ENCODE measurements at regions not wholly inside any gene's neighbourhood (a gene's known extent, or its start where the extent isn't known, plus 50 kb on each side); places are given as distances from the start of the nearest gene placed in this dataset.

DNA sequence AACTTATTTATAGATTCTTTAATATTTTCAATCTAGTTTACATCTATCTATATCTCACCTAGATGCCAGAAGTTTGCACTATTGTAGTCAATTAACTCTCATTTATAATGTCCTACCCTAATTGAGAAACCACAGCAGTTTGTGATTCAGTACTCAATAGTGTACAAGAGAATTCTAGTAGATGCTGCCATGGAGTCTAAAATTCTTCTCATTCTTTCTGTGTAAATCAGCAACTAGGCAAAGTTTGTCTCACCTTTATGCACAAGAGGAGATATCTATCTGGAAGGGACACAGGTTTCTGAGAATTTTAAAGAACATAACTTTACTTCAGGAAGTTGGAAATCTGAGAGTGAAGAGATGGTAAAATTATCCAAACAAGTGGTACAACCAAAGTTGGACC, 173.0 kb upstream of the FBXL7 start:
- no peak overlapping the region for H2BK120ac ChIP-seq (ENCODE audit: insufficient read depth, low read length, poor library complexity)
- no peak overlapping the region for H2BK5ac ChIP-seq (ENCODE audit: low read depth, low read length, poor library complexity)
- H2AK5ac ChIP-seq (ENCODE audit: low read length), result no peak overlapping the region
- H3K27ac ChIP-seq (ENCODE audit: low read depth, low read length), result no peak overlapping the region
- H3K4ac ChIP-seq (ENCODE audit: low read depth, low read length), result no peak overlapping the region
- no peak overlapping the region for H4K8ac ChIP-seq (ENCODE audit: low read depth, low read length)
- no peak overlapping the region for H3K23ac ChIP-seq (ENCODE audit: low read length)
- no peak overlapping the region for H2BK12ac ChIP-seq (ENCODE audit: low read length)
- DNase-seq, result peak; percentile 20 to 82
- no peak overlapping the region for H3K4me2 ChIP-seq (ENCODE audit: low read length)
- H3K36me3 ChIP-seq (ENCODE audit: control insufficient read depth in 1 of 2, insufficient read depth in 2 of 2, low read length in 2 of 2), result no peaks in the 10 kb centered on the region
- H3K79me2 ChIP-seq (ENCODE audit: control insufficient read depth, insufficient read depth, low read length, poor library complexity), result no peaks in the 10 kb centered on the region
- no peak overlapping the region for H4K91ac ChIP-seq (ENCODE audit: low read depth, low read length)
- no peak overlapping the region for H3K4me3 ChIP-seq (ENCODE audit: low read depth, low read length)
- H2AFZ ChIP-seq (ENCODE audit: insufficient read depth, low read length, poor library complexity), result no peak overlapping the region
- no peaks in the 10 kb centered on the region for H3K27me3 ChIP-seq (ENCODE audit: insufficient read depth, low read length)
- no peaks in the 10 kb centered on the region for H3K9me3 ChIP-seq (ENCODE audit: insufficient read depth, low read depth, low read length)
- no peak overlapping the region for H3K18ac ChIP-seq (ENCODE audit: low read length)
- H3K14ac ChIP-seq (ENCODE audit: low read length), result no peak overlapping the region
- H4K12ac ChIP-seq (ENCODE audit: low read depth, low read length), result no peak overlapping the region
- no peaks in the 10 kb centered on the region for H3K79me1 ChIP-seq (ENCODE audit: low read length)
- peaks cover 0 to 4% of the 10 kb centered on the region in 2 experiments for H3K4me1 ChIP-seq (ENCODE audit: control insufficient read depth in 1 of 2, insufficient read depth in 2 of 2, low read length in 2 of 2)
- H3K9ac ChIP-seq (ENCODE audit: low read length), result no peak overlapping the region

DNA sequence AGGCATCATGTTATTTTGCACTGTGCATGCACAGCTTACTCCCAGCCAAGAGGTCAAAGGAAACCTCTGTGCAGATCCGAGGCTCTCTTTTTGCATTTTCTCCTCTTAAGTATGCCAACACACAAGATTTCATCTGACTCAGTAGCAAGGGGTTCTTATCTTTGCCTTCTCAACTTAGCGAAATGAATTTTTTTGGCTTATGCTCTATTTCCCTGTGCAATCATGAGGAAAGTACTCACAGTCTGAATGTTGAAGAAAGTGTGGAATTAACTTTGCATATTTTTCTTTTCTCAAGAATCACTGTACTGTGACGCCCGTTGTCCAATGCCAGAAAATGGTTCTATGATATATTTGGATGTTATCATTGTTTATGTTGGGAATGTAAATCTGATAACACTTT, 173.5 kb upstream of the FBXL7 start:
- H3K4ac ChIP-seq (ENCODE audit: low read depth, low read length), result no peak overlapping the region
- H2BK120ac ChIP-seq (ENCODE audit: insufficient read depth, low read length, poor library complexity), result no peak overlapping the region
- H2BK12ac ChIP-seq (ENCODE audit: low read length), result no peak overlapping the region
- H2AFZ ChIP-seq (ENCODE audit: insufficient read depth, low read length, poor library complexity), result no peak overlapping the region
- H3K9ac ChIP-seq (ENCODE audit: low read length), result no peak overlapping the region
- H3K9me3 ChIP-seq (ENCODE audit: insufficient read depth, low read depth, low read length), result no peaks in the 10 kb centered on the region
- no peaks in the 10 kb centered on the region for H3K79me1 ChIP-seq (ENCODE audit: low read length)
- WGBS (ENCODE audit: extremely low coverage, insufficient coverage, insufficient read length), result no CpG with 5 or more reads among the region's 4 CpGs
- no peak overlapping the region for H3K14ac ChIP-seq (ENCODE audit: low read length)
- no peak overlapping the region for H3K23ac ChIP-seq (ENCODE audit: low read length)
- no peaks in the 10 kb centered on the region for H3K27me3 ChIP-seq (ENCODE audit: insufficient read depth, low read length)
- no peak overlapping the region for H3K27ac ChIP-seq (ENCODE audit: low read depth, low read length)
- peaks cover 0 to 4% of the 10 kb centered on the region in 2 experiments for H3K4me1 ChIP-seq (ENCODE audit: control insufficient read depth in 1 of 2, insufficient read depth in 2 of 2, low read length in 2 of 2)
- H3K4me3 ChIP-seq (ENCODE audit: low read depth, low read length), result no peak overlapping the region
- H2BK5ac ChIP-seq (ENCODE audit: low read depth, low read length, poor library complexity), result no peak overlapping the region
- H4K91ac ChIP-seq (ENCODE audit: low read depth, low read length), result no peak overlapping the region
- H3K18ac ChIP-seq (ENCODE audit: low read length), result no peak overlapping the region
- no peak overlapping the region for H4K8ac ChIP-seq (ENCODE audit: low read depth, low read length)
- H3K36me3 ChIP-seq (ENCODE audit: control insufficient read depth in 1 of 2, insufficient read depth in 2 of 2, low read length in 2 of 2), result no peaks in the 10 kb centered on the region
- no peak overlapping the region for H4K12ac ChIP-seq (ENCODE audit: low read depth, low read length)
- H3K79me2 ChIP-seq (ENCODE audit: control insufficient read depth, insufficient read depth, low read length, poor library complexity), result no peaks in the 10 kb centered on the region
- DNase-seq, result peak; percentile 17 to 81
- H2AK5ac ChIP-seq (ENCODE audit: low read length), result no peak overlapping the region
- H3K4me2 ChIP-seq (ENCODE audit: low read length), result no peak overlapping the region

DNA sequence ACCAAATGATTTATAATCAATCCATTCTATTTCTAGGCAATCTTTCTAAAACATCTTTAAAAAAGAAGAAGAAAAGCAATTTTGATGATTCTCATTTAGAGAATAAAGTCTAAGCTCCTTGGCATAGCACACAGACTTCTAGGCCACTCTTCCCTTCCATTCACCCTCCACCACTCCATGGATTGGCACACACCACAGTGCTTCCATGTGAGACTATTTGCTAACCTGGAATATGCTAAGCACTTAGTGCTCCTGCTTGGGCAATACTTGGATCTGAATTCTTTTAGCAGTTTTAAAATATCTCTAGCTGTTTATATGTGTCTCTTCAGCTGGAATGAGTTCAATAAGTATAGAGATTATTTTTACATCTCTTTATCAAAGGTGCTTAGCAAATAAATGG, 177.6 kb upstream of the FBXL7 start:
- no peak overlapping the region for H4K91ac ChIP-seq (ENCODE audit: low read depth, low read length)
- no peak overlapping the region for H4K12ac ChIP-seq (ENCODE audit: low read depth, low read length)
- H3K4ac ChIP-seq (ENCODE audit: low read depth, low read length), result no peak overlapping the region
- H3K27me3 ChIP-seq (ENCODE audit: insufficient read depth, low read length), result no peaks in the 10 kb centered on the region
- H3K4me1 ChIP-seq (ENCODE audit: control insufficient read depth in 1 of 2, insufficient read depth in 2 of 2, low read length in 2 of 2), result peaks cover 0 to 4% of the 10 kb centered on the region in 2 experiments
- H2AK5ac ChIP-seq (ENCODE audit: low read length), result no peak overlapping the region
- no peak overlapping the region for H3K14ac ChIP-seq (ENCODE audit: low read length)
- H3K27ac ChIP-seq (ENCODE audit: low read depth, low read length), result no peak overlapping the region
- no peak overlapping the region for H2BK5ac ChIP-seq (ENCODE audit: low read depth, low read length, poor library complexity)
- no peak overlapping the region for H2BK12ac ChIP-seq (ENCODE audit: low read length)
- no peak overlapping the region for H3K4me2 ChIP-seq (ENCODE audit: low read length)
- H2AFZ ChIP-seq (ENCODE audit: insufficient read depth, low read length, poor library complexity), result no peak overlapping the region
- no peaks in the 10 kb centered on the region for H3K79me2 ChIP-seq (ENCODE audit: control insufficient read depth, insufficient read depth, low read length, poor library complexity)
- peak in 1 of 2 donors; percentile 15 for DNase-seq
- no peak overlapping the region for H2BK120ac ChIP-seq (ENCODE audit: insufficient read depth, low read length, poor library complexity)
- no peak overlapping the region for H3K9ac ChIP-seq (ENCODE audit: low read length)
- no peak overlapping the region for H3K18ac ChIP-seq (ENCODE audit: low read length)
- H3K23ac ChIP-seq (ENCODE audit: low read length), result no peak overlapping the region
- no peaks in the 10 kb centered on the region for H3K36me3 ChIP-seq (ENCODE audit: control insufficient read depth in 1 of 2, insufficient read depth in 2 of 2, low read length in 2 of 2)
- no peak overlapping the region for H3K4me3 ChIP-seq (ENCODE audit: low read depth, low read length)
- H3K79me1 ChIP-seq (ENCODE audit: low read length), result no peaks in the 10 kb centered on the region
- H4K8ac ChIP-seq (ENCODE audit: low read depth, low read length), result no peak overlapping the region
- H3K9me3 ChIP-seq (ENCODE audit: insufficient read depth, low read depth, low read length), result no peaks in the 10 kb centered on the region

DNA sequence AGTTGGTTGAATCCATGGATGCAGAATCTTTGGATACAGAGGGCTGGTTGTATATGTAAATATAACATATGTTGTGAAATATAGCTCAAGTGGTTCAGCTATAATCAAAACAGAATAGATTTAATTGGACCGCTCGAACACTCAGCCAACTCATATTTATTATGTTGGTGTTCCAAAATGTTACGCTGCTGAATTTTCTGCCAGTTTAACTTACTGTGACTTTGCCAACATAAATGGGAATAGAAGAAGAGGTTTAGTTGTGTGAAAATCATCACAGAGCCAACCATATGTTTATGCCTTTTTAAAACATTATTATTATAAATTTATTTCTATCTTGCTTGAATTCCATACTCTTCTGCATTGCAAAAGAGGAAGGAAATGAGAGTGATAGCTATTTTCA, 178.2 kb upstream of the FBXL7 start:
- no peak overlapping the region for H2AK5ac ChIP-seq (ENCODE audit: low read length)
- H3K4me3 ChIP-seq (ENCODE audit: low read depth, low read length), result no peak overlapping the region
- no peaks in the 10 kb centered on the region for H3K27me3 ChIP-seq (ENCODE audit: insufficient read depth, low read length)
- no peak overlapping the region for H2BK5ac ChIP-seq (ENCODE audit: low read depth, low read length, poor library complexity)
- no peak overlapping the region for H2BK12ac ChIP-seq (ENCODE audit: low read length)
- no peak overlapping the region for H3K23ac ChIP-seq (ENCODE audit: low read length)
- H2BK120ac ChIP-seq (ENCODE audit: insufficient read depth, low read length, poor library complexity), result no peak overlapping the region
- peaks cover 0 to 4% of the 10 kb centered on the region in 2 experiments for H3K4me1 ChIP-seq (ENCODE audit: control insufficient read depth in 1 of 2, insufficient read depth in 2 of 2, low read length in 2 of 2)
- no peak overlapping the region for H4K91ac ChIP-seq (ENCODE audit: low read depth, low read length)
- H3K4me2 ChIP-seq (ENCODE audit: low read length), result no peak overlapping the region
- no peak overlapping the region for H4K12ac ChIP-seq (ENCODE audit: low read depth, low read length)
- H3K9me3 ChIP-seq (ENCODE audit: insufficient read depth, low read depth, low read length), result no peaks in the 10 kb centered on the region
- H3K27ac ChIP-seq (ENCODE audit: low read depth, low read length), result no peak overlapping the region
- H3K9ac ChIP-seq (ENCODE audit: low read length), result no peak overlapping the region
- no peak overlapping the region for H3K14ac ChIP-seq (ENCODE audit: low read length)
- no peak overlapping the region for H2AFZ ChIP-seq (ENCODE audit: insufficient read depth, low read length, poor library complexity)
- no peaks in the 10 kb centered on the region for H3K36me3 ChIP-seq (ENCODE audit: control insufficient read depth in 1 of 2, insufficient read depth in 2 of 2, low read length in 2 of 2)
- no peaks in the 10 kb centered on the region for H3K79me1 ChIP-seq (ENCODE audit: low read length)
- no CpG with 5 or more reads among the region's 3 CpGs for WGBS (ENCODE audit: extremely low coverage, insufficient coverage, insufficient read length)
- no peaks in the 10 kb centered on the region for H3K79me2 ChIP-seq (ENCODE audit: control insufficient read depth, insufficient read depth, low read length, poor library complexity)
- no peak overlapping the region for H3K4ac ChIP-seq (ENCODE audit: low read depth, low read length)
- H4K8ac ChIP-seq (ENCODE audit: low read depth, low read length), result no peak overlapping the region
- H3K18ac ChIP-seq (ENCODE audit: low read length), result no peak overlapping the region
- DNase-seq, result no peak

DNA sequence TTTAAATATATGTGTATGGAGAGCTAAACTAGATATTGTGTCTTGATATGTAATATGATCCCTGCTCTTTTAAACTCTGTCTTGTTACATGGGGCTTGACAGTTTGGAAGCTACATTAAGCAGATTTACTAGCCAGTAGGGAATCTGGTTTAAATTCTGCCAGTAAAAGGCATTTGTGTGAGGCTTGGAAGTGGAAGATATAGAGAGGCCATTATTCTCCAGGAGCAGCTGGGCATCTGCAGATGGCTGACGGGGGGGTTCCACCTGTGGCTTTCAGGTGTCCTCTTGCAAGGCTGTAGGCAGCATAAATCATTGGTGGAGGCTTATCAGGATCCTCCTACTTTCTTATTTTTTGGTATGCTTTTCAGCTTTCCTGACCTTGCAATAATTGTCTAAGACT, 179.1 kb upstream of the FBXL7 start:
- Histone ChIP-seq H3K23ac (ENCODE audit: low read length) (no peak overlapping the region), H2BK12ac (ENCODE audit: low read length) (no peak overlapping the region)

More for the DNA sequence above, 179.1 kb upstream of the FBXL7 start:
- no peak overlapping the region for H2AFZ ChIP-seq (ENCODE audit: insufficient read depth, low read length, poor library complexity)
- no peak overlapping the region for H3K14ac ChIP-seq (ENCODE audit: low read length)
- no peaks in the 10 kb centered on the region for H3K9me3 ChIP-seq (ENCODE audit: insufficient read depth, low read depth, low read length)
- H3K9ac ChIP-seq (ENCODE audit: low read length), result no peak overlapping the region
- H3K27me3 ChIP-seq (ENCODE audit: insufficient read depth, low read length), result no peaks in the 10 kb centered on the region
- no peak for DNase-seq
- no peak overlapping the region for H4K8ac ChIP-seq (ENCODE audit: low read depth, low read length)
- H3K18ac ChIP-seq (ENCODE audit: low read length), result no peak overlapping the region
- no peak overlapping the region for H3K4me2 ChIP-seq (ENCODE audit: low read length)
- H3K4me1 ChIP-seq (ENCODE audit: control insufficient read depth in 1 of 2, insufficient read depth in 2 of 2, low read length in 2 of 2), result no peaks in the 10 kb centered on the region
- no peak overlapping the region for H3K4ac ChIP-seq (ENCODE audit: low read depth, low read length)
- H2BK120ac ChIP-seq (ENCODE audit: insufficient read depth, low read length, poor library complexity), result no peak overlapping the region
- no peak overlapping the region for H3K4me3 ChIP-seq (ENCODE audit: low read depth, low read length)
- H3K79me1 ChIP-seq (ENCODE audit: low read length), result no peaks in the 10 kb centered on the region
- no peaks in the 10 kb centered on the region for H3K36me3 ChIP-seq (ENCODE audit: control insufficient read depth in 1 of 2, insufficient read depth in 2 of 2, low read length in 2 of 2)
- no peak overlapping the region for H4K12ac ChIP-seq (ENCODE audit: low read depth, low read length)
- no peak overlapping the region for H4K91ac ChIP-seq (ENCODE audit: low read depth, low read length)
- H3K27ac ChIP-seq (ENCODE audit: low read depth, low read length), result no peak overlapping the region
- no peaks in the 10 kb centered on the region for H3K79me2 ChIP-seq (ENCODE audit: control insufficient read depth, insufficient read depth, low read length, poor library complexity)
- no peak overlapping the region for H2AK5ac ChIP-seq (ENCODE audit: low read length)
- WGBS (ENCODE audit: extremely low coverage, insufficient coverage, insufficient read length), result no CpG with 5 or more reads among the region's 1 CpG
- no peak overlapping the region for H2BK5ac ChIP-seq (ENCODE audit: low read depth, low read length, poor library complexity)
